Heart left ventricle (tissue), 16 donors: ENCODE measurements at regions not wholly inside any gene's neighbourhood (a gene's known extent, or its start where the extent isn't known, plus 50 kb on each side); places are given as distances from the start of the nearest gene placed in this dataset.
A peak's percentile ranks its signal among the peaks of the same experiment; 100 is the strongest.

Experiments
- ATAC-seq, 4 donors: fragments of 200-7000 bp; cut with Tn5 transposase; one replicate each; pipeline ENCODE4 v1.9.1; 2020 to 2022; ENCODE audit warnings: moderate library complexity in 4 of 4, mild to moderate bottlenecking in 3 of 4, moderate number of reproducible peaks in 1 of 4
- DNase-seq, 5 donors: peaks; one replicate each; pipeline ENCODE4 v3.0.0-alpha.2; 2020
- H3K27ac ChIP-seq, 12 donors: fragments of 200-600 bp; sonication (generic) in 4 of 12; one replicate each; pipeline versions ENCODE4 v1.5.0 to v1.8.0; 2016 to 2022; ENCODE audit warnings: mild to moderate bottlenecking in 2 of 12
- H3K27me3 ChIP-seq, 9 donors: fragments of 200-600 bp; sonication (generic) in 2 of 9; one replicate each; pipeline versions ENCODE4 v1.5.1 to v1.8.0; 2016 to 2022; ENCODE audit warnings: mild to moderate bottlenecking in 3 of 9
- H3K36me3 ChIP-seq, 9 donors: fragments of 200-600 bp; sonication (generic) in 2 of 9; one replicate each; pipeline versions ENCODE4 v1.5.0 to v1.8.0; 2018 to 2022; ENCODE audit warnings: mild to moderate bottlenecking in 2 of 9
- H3K4me1 ChIP-seq, 12 donors: fragments of 200-600 bp; sonication (generic) in 4 of 12; one replicate each; pipeline versions ENCODE4 v1.5.0 to v1.8.0; 2016 to 2022; ENCODE audit warnings: mild to moderate bottlenecking in 3 of 12
- H3K4me3 ChIP-seq, 12 donors: fragments of 200-600 bp; sonication (generic) in 4 of 12; one replicate each; pipeline versions ENCODE4 v1.5.0 to v1.8.0; 2017 to 2022; ENCODE audit warnings: mild to moderate bottlenecking in 9 of 12, moderate library complexity in 4 of 12
- H3K9me3 ChIP-seq, 12 donors: fragments of 200-600 bp; sonication (generic) in 4 of 12; one replicate each; pipeline versions ENCODE4 v1.5.0 to v1.8.0; 2016 to 2022; ENCODE audit warnings: mild to moderate bottlenecking in 1 of 12
- POLR2A ChIP-seq, 2 donors: fragments of 450-650 bp; IDR thresholded peaks; one replicate each; pipeline ENCODE4 v1.6.1; 2017; ENCODE audit warnings: antibody characterized with exemption in 2 of 2, mild to moderate bottlenecking in 2 of 2, moderate library complexity in 2 of 2
- WGBS, 4 donors: extraction: QIAGEN DNeasy Blood & Tissue Kit in 2 of 4; methylation state at CpG; one replicate each; pipeline versions ENCODE4 v1.1.5 to v1.1.7; 2013 to 2018; 5-methylcytosine and 5-hydroxymethylcytosine counted together
- intact Hi-C, 10 donors: fragments of 100-400 bp; cut with DNase I; formaldehyde crosslinking; loops; one replicate each; pipeline versions ENCODE4 v1.11.1 to v1.14.2; 2022
- TF ChIP-seq, protein P1 (sequence below), 12 donors: fragments of 200-600 bp; sonication (generic) in 4 of 12; IDR thresholded peaks; one replicate each; pipeline versions ENCODE4 v1.5.0 to v1.8.0; 2018 to 2022; ENCODE audit warnings: antibody characterized with exemption in 12 of 12, mild to moderate bottlenecking in 5 of 12
- donor health status: ischemic (EF 13 %, LVEDD 7.1; RV severe dilation, severe dysfunction).
- donor health status: healthy with polysubstance abuse.
- donor health status: DM: no; HTN: yes; CAD: no.
- donor health status: DM: no; HTN: no; CAD: no.
- donor health status: ischemic (EF 25% LVEDD 6.9; RV normal size, moderate dysfunction).
- donor health status: ischemic (EF 25% LVEDD 5.7; RV mildly dilated, moderate dysfunction).
- donor health status: healthy.
- donor health status: DM: yes; HTN: yes; CAD: no.
- donor health status: ischemic (EF 35%, LVEDD 5.7; RV mildly dilated, moderate dysfunction).
- donor health status: nonischemic (EF 11% LVEDD 7.7; RV severe dilation, severe dysfunction).
- donor health status: DM: yes; HTN: yes; CAD: no.
- donor health status: PGD.
- donor health status: ischemic (EF 29% LVEDD 5.4; RV normal size, mild dysfunction).
- donor health status: nonischemic (EF 23%, LVEDD 6.1; RV moderate dilation, normal function).

DNA sequence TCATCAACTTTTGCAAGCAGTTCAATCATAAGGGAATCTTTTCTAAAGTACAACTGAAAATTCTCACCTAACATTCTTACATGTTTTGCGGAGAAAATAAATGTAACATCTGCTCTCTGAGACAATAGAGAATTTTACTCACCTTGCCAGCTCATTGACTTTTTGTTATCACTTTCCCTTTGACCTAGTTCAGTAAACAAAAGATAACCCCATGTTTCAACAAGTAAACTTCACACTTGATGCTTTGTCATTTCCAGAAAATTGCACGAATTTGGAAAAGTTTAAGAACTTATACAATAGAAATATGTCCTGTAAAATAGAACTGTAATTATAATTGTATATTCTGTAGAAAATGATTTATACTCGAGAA is 1110.0 kb upstream of the ACVR2A start:
- WGBS, 4 donors, result 63 to 68% (median 67%) methylated on average over 3 of the region's 3 CpGs
- DNase-seq (no peak), ATAC-seq (no peak)
- Histone ChIP-seq H3K27me3 (no peaks in the 10 kb centered on the region), H3K27ac (no peak overlapping the region), H3K4me3 (no peak overlapping the region), H3K4me1 (no peaks in the 10 kb centered on the region), H3K36me3 (no peaks in the 10 kb centered on the region), H3K9me3 (no peaks in the 10 kb centered on the region)
- TF ChIP-seq, protein P1, sequence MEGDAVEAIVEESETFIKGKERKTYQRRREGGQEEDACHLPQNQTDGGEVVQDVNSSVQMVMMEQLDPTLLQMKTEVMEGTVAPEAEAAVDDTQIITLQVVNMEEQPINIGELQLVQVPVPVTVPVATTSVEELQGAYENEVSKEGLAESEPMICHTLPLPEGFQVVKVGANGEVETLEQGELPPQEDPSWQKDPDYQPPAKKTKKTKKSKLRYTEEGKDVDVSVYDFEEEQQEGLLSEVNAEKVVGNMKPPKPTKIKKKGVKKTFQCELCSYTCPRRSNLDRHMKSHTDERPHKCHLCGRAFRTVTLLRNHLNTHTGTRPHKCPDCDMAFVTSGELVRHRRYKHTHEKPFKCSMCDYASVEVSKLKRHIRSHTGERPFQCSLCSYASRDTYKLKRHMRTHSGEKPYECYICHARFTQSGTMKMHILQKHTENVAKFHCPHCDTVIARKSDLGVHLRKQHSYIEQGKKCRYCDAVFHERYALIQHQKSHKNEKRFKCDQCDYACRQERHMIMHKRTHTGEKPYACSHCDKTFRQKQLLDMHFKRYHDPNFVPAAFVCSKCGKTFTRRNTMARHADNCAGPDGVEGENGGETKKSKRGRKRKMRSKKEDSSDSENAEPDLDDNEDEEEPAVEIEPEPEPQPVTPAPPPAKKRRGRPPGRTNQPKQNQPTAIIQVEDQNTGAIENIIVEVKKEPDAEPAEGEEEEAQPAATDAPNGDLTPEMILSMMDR (IDR thresholded peaks at IDR 0.05), result no peak
- TF ChIP-seq POLR2A (IDR thresholded peaks at IDR 0.05), result no peak
- intact Hi-C loops, result loop anchor here in 6 of 10 donors (5.0 to 10.0 kb wide), 2 partner anchors 1177 to 1180 kb away; no protein-coding TSS in a partner anchor

DNA sequence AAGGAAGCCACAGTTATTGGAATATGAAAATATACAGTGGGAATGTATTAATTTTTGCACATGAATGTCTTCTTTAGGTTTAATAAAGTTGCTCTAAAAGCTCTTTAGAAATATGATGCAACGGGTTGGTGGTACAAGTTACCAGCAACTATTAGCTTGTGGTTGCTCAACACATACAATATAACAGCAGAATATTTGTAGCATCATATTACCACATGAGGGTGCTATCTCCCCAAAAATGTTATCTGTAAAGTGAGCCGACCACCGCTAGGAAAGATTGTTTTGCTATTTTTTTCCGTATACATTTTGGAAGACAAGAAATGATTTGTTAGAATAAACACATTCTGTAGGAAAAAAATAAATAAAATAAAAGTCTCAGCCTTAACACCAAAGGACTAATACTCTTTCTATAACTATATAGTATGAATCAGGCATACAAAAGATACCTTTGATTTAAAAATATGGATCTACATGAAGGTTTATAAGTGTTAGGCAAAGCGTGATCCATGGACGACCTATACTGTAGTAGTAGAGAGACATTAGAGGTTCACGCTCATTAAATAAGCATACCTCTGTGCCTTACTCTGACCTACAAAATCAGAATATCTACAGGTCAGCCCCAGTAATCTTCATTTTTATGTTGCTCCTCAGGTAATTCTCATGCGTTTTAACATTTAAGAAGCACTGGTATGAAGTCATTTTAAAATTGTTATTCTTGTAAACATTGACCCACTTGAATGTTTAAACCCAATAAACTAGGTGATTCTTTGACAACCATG is 1110.6 kb upstream of the ACVR2A start:
- ATAC-seq, result no peak

DNA sequence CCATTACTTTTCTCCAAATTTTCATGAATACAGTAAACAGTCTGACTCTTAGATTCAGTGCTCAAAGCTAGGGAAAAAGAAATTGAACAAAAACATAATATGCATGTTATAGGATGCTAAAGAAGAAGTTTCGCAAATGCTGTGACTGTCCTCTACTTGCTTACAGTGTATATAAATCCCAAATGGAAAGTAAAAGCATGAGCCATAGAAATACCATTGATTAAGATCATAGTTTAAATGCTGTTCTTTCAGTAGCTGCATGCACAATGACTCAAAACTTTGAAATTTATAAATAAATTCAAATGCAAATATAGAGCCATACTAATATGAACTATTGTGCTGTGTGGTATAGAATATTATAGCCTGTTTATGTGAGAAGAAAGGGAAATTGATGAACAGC is 1113.9 kb upstream of the ACVR2A start:
- no peaks in the 10 kb centered on the region for H3K36me3 ChIP-seq
- H3K27ac ChIP-seq, result no peak overlapping the region
- no peak for DNase-seq
- TF ChIP-seq POLR2A (IDR thresholded peaks at IDR 0.05), result no peak
- TF ChIP-seq, protein P1 (IDR thresholded peaks at IDR 0.05), result no peak
- intact Hi-C loops, result loop anchor here in 4 of 10 donors (5.0 to 10.0 kb wide), 2 partner anchors 1181 to 1184 kb away; no protein-coding TSS in a partner anchor
- no peaks in the 10 kb centered on the region for H3K4me1 ChIP-seq
- ATAC-seq, result no peak
- WGBS, 4 donors, result 90 to 98% (median 93%) methylated on average over 1 of the region's 1 CpG
- no peaks in the 10 kb centered on the region for H3K27me3 ChIP-seq
- H3K4me3 ChIP-seq, result no peak overlapping the region
- H3K9me3 ChIP-seq, result no peaks in the 10 kb centered on the region

More for the DNA sequence above, 1110.6 kb upstream of the ACVR2A start:
- DNase-seq, result no peak
- TF ChIP-seq, protein P1 (IDR thresholded peaks at IDR 0.05), result peak; percentile 31 to 63 (median 44)
- no peak for TF ChIP-seq POLR2A (IDR thresholded peaks at IDR 0.05)
- Histone ChIP-seq H3K9me3 (no peaks in the 10 kb centered on the region), H3K27ac (no peak overlapping the region), H3K27me3 (no peaks in the 10 kb centered on the region), H3K4me3 (no peak overlapping the region), H3K36me3 (no peaks in the 10 kb centered on the region), H3K4me1 (no peaks in the 10 kb centered on the region)
- intact Hi-C loops, result loop anchor here in 4 of 10 donors (5.0 to 10.0 kb wide), 2 partner anchors 1178 to 1181 kb away; no protein-coding TSS in a partner anchor
- 30 to 34% (median 33%) methylated on average over 8 of the region's 8 CpGs for WGBS, 4 donors

DNA sequence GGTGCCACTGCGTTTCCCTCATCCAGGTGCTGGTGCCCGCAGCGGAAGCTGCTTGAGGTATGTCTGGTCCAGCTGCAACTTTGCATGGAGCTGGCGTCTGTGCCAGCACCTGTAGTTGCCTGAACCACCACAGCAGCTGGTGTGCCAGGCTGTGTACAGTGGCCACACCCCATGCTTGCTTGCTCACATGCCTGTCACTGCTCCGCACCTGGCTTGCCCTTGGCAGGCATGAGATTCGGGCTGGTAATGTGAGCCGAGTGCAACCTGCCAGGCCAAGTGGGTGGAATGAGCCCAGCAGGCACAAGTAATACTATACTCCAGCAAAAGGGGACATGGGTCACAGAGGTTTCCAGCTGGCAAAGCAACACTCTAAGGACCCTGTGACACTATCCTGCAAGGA is 1123.3 kb upstream of the ACVR2A start:
- no peak for TF ChIP-seq POLR2A (IDR thresholded peaks at IDR 0.05)
- TF ChIP-seq, protein P1 (IDR thresholded peaks at IDR 0.05), result no peak
- ATAC-seq (no peak), DNase-seq (no peak)
- intact Hi-C loops, result no loop called here
- no peaks in the 10 kb centered on the region for H3K27me3 ChIP-seq
- H3K4me1 ChIP-seq, result no peaks in the 10 kb centered on the region
- H3K9me3 ChIP-seq, result peaks cover 0 to 11% (median 6%) of the 10 kb centered on the region in 12 donors
- H3K27ac ChIP-seq, result no peak overlapping the region
- H3K4me3 ChIP-seq, result no peak overlapping the region
- WGBS, 4 donors, result 82 to 85% (median 83%) methylated on average over 7 of the region's 7 CpGs
- no peaks in the 10 kb centered on the region for H3K36me3 ChIP-seq
